AG10803 (cell line): ENCODE measurements at regions not wholly inside any gene's neighbourhood (a gene's known extent, or its start where the extent isn't known, plus 50 kb on each side); places are given as distances from the start of the nearest gene placed in this dataset.
A peak's percentile ranks its signal among the peaks of the same experiment; 100 is the strongest.

Experiments used
- DNase-seq: peaks from one replicate; pipeline ENCODE4 v3.0.0; 2010; ENCODE audit warnings: low read depth
- H3K4me3 ChIP-seq: 2 replicates; pipeline ENCODE4 v1.5.1; 2011; ENCODE audit warnings: mild to moderate bottlenecking, low read length, control low read depth
- CTCF ChIP-seq: conservative IDR thresholded peaks from 2 replicates; pipeline ENCODE4 v1.5.1; 2011; ENCODE audit warnings: mild to moderate bottlenecking, low read length, control low read depth, inconsistent platforms

DNA sequence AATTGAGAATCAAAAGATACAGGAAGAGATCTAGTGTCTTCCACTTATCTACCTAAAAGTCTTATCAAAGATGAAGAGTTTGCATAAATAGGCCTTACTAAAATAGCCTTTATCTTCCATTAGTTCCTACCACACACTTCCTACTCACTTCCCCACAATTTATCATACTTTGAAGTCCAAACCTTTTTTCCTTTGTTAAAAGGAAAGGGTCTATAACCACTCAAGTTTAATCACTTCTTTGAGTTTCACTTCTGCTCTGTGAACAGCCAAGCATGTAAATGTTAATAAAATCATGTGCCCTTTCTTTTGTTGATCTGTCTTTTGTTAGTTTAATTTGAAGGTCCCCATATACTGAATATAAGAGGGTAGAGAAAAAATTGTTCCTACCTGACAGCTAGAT, 114.5 kb downstream of the PHLDA1 start:
- no peak for DNase-seq
- no peak overlapping the region for H3K4me3 ChIP-seq

DNA sequence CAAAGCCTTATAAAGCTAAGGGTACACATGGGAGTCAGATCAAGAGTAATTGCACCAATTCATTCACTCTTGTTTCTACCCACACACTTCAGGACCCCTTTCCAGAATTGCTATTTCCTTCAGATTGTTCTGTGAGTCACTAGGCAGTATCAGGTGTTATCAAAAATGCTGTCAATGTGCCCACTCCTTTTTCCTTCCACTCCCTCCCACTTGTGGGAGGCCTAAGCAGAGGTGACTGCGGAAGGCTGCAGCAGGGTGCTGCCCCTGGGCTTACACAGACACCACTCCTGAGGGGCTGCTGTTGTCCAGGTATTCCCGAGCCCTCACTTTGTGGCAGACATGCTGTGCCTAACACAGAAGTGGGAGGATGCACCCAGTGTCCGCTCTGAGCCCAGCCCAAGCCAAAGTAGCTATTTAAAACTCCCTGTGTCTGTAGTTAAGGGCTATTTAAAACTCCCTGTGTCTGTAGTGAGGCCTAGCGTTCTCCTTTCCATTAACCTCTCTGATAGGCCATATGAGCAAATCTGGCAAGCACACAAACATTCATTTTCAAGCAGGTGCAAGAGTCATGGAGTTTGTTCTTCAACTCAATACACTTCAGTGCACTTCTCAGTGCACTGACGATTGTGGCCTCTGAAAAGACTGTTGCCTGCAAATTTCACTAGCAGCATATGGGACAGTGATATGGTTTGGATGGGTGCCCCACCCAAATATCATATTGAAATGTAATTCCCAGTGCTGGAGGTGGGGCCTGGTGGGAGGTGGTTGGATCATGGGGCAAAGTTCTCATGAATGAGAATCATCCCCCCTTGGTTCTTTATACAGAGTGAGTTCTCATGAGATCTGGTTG, 117.8 kb downstream of the PHLDA1 start:
- TF ChIP-seq CTCF = no peak
- H3K4me3 ChIP-seq = no peak overlapping the region
- no peak for DNase-seq

More for the DNA sequence above, 114.5 kb downstream of the PHLDA1 start:
- no peak for TF ChIP-seq CTCF

GRCh38 chr12:75909714-75910656, 121.6 kb downstream of the PHLDA1 start:
- H3K4me3 ChIP-seq = no peak overlapping the region
- no peak for DNase-seq
- TF ChIP-seq CTCF = no peak

DNA sequence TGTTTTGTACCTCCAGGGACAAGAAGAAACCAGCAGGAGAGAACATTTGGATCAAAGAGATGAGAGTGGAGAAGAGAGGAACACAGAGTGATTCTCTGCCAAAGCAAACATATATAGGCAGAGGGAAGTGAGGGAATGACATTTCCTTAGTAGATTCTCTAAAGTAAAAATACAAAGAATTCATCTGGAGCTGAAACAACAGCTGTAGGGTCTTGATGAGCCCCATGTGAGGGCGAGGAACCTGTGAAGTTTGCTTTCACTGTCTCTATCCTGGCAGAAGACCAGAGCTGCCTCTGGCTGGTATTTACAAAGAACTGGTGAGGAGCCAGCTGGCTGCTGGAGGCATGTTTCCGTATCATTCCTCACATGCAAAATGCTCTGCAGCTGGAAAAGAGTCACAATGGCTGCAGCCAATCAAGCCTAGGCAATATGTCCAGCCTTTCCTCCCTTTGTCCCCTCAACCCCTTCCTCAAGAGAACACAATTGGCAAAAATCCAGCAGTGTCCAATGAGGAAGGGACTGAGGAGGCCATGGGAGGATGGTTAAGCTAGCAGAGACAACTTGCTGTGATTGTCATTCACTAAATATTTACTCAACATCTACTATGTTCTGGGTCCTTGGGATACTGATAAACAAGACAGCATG, 122.5 kb downstream of the PHLDA1 start:
- no peak overlapping the region for H3K4me3 ChIP-seq
- peak; percentile 86 for DNase-seq
- TF ChIP-seq CTCF = no peak

- DNase-seq = peak; percentile 42
- H3K4me3 ChIP-seq = no peak overlapping the region
- no peak for TF ChIP-seq CTCF
Measured at GRCh38 chr12:75905922-75906321, 125.7 kb downstream of the PHLDA1 start.

- H3K4me3 ChIP-seq = no peak overlapping the region
- TF ChIP-seq CTCF = no peak
- no peak for DNase-seq
Measured at GRCh38 chr12:75900781-75901254, 130.8 kb downstream of the PHLDA1 start.
